BE2C (cell line): ENCODE measurements at regions not wholly inside any gene's neighbourhood (a gene's known extent, or its start where the extent isn't known, plus 50 kb on each side); places are given as distances from the start of the nearest gene placed in this dataset.

Source experiments
- DNase-seq: peaks from one replicate; pipeline ENCODE4 v3.0.0-alpha.2; 2020
- H3K27me3 ChIP-seq: fragments of 250-450 bp; sonication (Bioruptor Pico); 2 replicates; pipeline ENCODE4 v1.5.1; 2020; ENCODE audit warnings: mild to moderate bottlenecking
- H3K36me3 ChIP-seq: fragments of 250-450 bp; sonication (Bioruptor Pico); 2 replicates; pipeline ENCODE4 v1.5.1; 2020; ENCODE audit warnings: mild to moderate bottlenecking
- H3K4me1 ChIP-seq: fragments of 250-450 bp; sonication (Bioruptor Pico); 2 replicates; pipeline ENCODE4 v1.5.1; 2020
- H3K4me3 ChIP-seq: 2 replicates; pipeline ENCODE4 v1.5.1; 2011; ENCODE audit warnings: low read depth, low read length
- H3K9me3 ChIP-seq: fragments of 250-450 bp; sonication (Bioruptor Pico); 2 replicates; pipeline ENCODE4 v1.5.1; 2020
- TF ChIP-seq, protein P1 (sequence below): IDR thresholded peaks from 2 replicates; pipeline ENCODE4 v1.5.1; 2012; ENCODE audit warnings: mild to moderate bottlenecking, low read depth, low read length

DNA sequence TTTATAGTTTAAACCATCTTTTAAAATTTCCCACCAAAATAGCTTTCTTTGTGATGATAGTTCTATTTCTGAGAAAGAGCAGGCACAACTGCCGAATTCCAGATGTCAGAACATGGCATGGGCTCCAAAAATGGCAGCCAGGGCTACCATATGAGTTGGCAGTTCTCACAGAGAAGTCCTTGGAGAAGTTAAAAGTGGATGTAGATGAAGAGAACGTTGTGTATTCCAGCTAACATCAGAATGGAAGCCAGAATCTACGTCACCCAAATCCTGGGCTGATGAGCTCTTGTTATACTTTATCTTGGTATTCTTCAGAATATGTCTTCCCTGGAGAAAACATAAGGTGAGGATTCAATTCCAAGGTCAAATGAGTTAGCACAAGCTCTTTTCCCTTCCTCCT is 66.9 kb upstream of the BASP1 start:
- Histone ChIP-seq H3K27me3 (no peaks in the 10 kb centered on the region), H3K4me3 (no peak overlapping the region), H3K4me1 (no peaks in the 10 kb centered on the region), H3K36me3 (no peaks in the 10 kb centered on the region), H3K9me3 (no peaks in the 10 kb centered on the region)
- TF ChIP-seq, protein P1, sequence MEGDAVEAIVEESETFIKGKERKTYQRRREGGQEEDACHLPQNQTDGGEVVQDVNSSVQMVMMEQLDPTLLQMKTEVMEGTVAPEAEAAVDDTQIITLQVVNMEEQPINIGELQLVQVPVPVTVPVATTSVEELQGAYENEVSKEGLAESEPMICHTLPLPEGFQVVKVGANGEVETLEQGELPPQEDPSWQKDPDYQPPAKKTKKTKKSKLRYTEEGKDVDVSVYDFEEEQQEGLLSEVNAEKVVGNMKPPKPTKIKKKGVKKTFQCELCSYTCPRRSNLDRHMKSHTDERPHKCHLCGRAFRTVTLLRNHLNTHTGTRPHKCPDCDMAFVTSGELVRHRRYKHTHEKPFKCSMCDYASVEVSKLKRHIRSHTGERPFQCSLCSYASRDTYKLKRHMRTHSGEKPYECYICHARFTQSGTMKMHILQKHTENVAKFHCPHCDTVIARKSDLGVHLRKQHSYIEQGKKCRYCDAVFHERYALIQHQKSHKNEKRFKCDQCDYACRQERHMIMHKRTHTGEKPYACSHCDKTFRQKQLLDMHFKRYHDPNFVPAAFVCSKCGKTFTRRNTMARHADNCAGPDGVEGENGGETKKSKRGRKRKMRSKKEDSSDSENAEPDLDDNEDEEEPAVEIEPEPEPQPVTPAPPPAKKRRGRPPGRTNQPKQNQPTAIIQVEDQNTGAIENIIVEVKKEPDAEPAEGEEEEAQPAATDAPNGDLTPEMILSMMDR = no peak
- no peak for DNase-seq

DNA sequence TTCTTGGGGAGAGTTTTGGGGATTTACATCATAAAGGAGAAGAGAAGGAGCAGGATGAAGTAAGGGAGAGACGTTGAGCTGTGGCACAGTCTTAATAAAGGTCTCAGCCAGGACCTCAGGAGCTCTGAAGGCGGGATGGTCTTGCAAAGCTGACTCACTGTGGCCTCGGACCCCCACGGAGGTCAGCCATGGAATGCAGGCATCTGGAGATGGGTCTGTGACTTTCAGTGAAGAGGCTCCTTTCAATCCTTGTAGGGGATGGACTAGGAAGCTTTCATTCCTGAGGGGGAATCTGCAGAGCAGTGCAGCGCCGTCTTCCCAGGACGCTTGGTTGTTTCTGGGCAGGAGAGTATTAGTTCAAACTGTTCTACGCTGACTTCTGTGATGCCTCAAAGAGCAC is 65.7 kb upstream of the BASP1 start:
- no peaks in the 10 kb centered on the region for H3K36me3 ChIP-seq
- H3K9me3 ChIP-seq = no peaks in the 10 kb centered on the region
- H3K4me1 ChIP-seq = no peaks in the 10 kb centered on the region
- DNase-seq = no peak
- no peak overlapping the region for H3K4me3 ChIP-seq
- TF ChIP-seq, protein P1 = no peak
- 0 out of 2 replicates have a peak, but pooled peaks cover 2% of the 10 kb centered on the region for H3K27me3 ChIP-seq

DNA sequence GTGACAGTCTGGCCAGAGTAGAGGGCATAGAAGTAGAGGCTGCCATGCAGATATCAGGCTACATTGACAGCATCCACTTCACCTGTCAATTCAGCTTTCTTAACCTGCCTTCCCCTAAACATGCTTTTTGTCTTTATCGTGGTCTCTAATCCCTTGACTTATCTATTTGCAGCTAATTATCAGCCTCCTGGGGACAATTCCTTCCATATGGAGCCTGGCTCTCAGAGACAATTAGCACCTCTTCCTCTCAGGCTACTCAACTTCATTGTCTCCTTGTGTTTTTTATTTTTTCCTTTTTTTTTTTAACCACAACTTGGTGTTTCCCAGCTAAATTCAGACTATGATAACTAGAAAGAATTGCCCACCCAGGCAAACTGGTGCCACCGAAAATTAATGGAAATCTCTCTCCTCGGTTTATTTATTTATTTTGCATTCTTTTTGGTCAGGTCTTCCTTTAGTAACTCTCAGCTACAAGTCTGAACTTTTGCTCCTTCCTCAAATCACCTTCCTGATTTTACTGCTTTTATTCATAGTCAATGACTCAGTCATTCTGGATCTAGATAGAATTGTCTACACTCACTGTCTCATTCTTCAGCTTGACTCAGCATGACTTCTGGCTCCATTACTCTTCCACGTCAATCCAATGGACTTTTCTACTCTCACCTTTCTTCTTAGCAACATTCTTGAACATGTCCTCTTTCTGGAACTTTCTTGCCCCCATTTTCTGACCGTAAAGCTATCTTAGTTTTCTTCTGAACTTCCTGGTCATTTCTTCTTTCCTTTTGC is 63.0 kb upstream of the BASP1 start:
- 0 out of 2 replicates have a peak, but pooled peaks cover 2% of the 10 kb centered on the region for H3K27me3 ChIP-seq
- no peaks in the 10 kb centered on the region for H3K4me1 ChIP-seq
- no peaks in the 10 kb centered on the region for H3K9me3 ChIP-seq
- TF ChIP-seq, protein P1 = no peak
- no peaks in the 10 kb centered on the region for H3K36me3 ChIP-seq
- no peak for DNase-seq
- no peak overlapping the region for H3K4me3 ChIP-seq

DNA sequence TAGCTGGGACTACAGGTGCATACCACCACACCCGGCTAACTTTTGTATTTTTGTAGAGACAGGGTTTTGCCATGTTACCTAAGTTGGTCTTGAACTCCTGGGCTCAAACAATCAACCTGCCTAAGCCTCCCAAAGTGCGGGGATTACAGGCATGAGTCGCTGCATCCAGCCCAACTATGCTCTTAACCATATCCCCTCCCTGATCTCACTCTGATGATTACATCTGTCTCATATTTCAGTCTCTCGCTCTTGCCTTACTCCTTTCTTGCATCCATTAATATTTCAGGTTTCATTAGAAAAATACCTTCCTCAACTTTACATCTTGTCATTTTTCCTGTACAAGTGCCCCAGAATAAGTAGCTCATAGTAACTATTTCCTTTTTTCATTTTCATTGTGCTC is 61.0 kb upstream of the BASP1 start:
- Histone ChIP-seq H3K27me3 (0 out of 2 replicates have a peak, but pooled peaks cover 2% of the 10 kb centered on the region), H3K36me3 (no peaks in the 10 kb centered on the region), H3K4me1 (no peaks in the 10 kb centered on the region; the same call in 1 of the 2 replicates), H3K4me3 (no peak overlapping the region), H3K9me3 (no peaks in the 10 kb centered on the region)
- TF ChIP-seq, protein P1 = no peak
- no peak for DNase-seq

DNA sequence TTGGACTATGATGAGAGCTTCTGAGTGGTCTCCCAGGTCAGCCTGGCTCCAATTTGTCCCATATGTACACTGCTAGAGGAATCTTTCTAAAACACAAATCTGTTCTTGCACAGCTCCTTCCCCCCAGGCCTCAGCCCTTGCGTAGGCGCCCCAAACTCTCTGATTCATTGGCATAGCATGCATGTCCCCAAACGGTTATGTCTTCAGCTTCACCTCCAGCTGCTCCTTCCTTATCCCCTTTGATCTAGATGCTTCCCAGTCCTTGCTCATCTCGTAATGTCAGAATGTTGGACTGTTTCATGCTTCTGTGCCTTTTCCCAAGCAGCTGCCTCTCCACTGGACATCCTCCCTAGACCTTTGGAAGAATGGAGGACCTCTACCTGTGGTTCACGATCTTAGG is 60.1 kb upstream of the BASP1 start:
- no peak for DNase-seq
- TF ChIP-seq, protein P1 = no peak
- Histone ChIP-seq H3K4me1 (no peaks in the 10 kb centered on the region; the same call in 1 of the 2 replicates), H3K9me3 (no peaks in the 10 kb centered on the region), H3K4me3 (no peak overlapping the region), H3K27me3 (0 out of 2 replicates have a peak, but pooled peaks cover 2% of the 10 kb centered on the region), H3K36me3 (no peaks in the 10 kb centered on the region)

DNA sequence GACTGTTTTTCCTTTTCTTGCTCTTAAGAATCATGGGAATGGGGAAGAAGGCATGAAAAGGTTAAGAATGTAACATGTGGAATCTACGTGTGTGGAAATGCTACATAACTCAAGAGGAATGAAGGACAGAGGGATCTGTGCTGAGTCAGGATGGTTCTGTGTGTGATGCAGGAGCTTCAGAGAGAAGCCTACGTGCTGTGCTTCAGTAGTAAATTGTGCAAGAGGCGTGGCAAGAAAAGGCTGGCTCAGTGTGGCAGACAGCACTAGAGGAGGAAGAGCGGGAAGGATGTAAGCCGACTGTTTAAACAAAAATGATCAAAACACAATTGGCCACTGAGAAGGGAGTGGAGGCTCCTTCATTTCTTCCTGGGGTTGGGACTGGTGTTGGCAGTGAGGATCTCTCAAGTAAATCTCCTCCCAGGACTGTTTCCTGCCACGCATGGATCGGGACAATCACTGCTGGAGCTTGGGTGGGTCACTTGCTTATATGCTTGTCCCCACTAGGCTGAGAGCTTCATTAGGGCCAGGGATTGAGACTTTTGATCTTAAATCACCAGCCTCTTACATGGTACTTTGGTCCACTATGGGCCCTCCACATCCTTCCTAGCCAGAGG is 59.4 kb upstream of the BASP1 start:
- no peak for DNase-seq
- TF ChIP-seq, protein P1 = no peak
- Histone ChIP-seq H3K9me3 (no peaks in the 10 kb centered on the region), H3K4me3 (no peak overlapping the region), H3K4me1 (no peaks in the 10 kb centered on the region; the same call in 1 of the 2 replicates), H3K36me3 (no peaks in the 10 kb centered on the region), H3K27me3 (0 out of 2 replicates have a peak, but pooled peaks cover 2% of the 10 kb centered on the region)
